WI38 (cell line): ENCODE measurements at regions not wholly inside any gene's neighbourhood (a gene's known extent, or its start where the extent isn't known, plus 50 kb on each side); places are given as distances from the start of the nearest gene placed in this dataset.

Source experiments
- H3K4me3 ChIP-seq: 2 replicates; pipeline ENCODE4 v1.5.1; 2011; ENCODE audit warnings: low read depth, mild to moderate bottlenecking, control low read depth, low read length
- CTCF ChIP-seq: IDR thresholded peaks from 2 replicates; pipeline ENCODE4 v1.5.1; 2012; ENCODE audit warnings: low read depth, mild to moderate bottlenecking, control low read depth, low read length

- no peak for TF ChIP-seq CTCF
- H3K4me3 ChIP-seq, result peak overlapping the region; percentile 2; the same call in 1 of the 2 replicates
These were observed 122.4 kb downstream of the RIN2 start for GRCh38 chr20:19880256-19881079.

- no peak overlapping the region for H3K4me3 ChIP-seq
- TF ChIP-seq CTCF, result no peak
These were observed 123.2 kb downstream of the RIN2 start for GRCh38 chr20:19881080-19881840.

GRCh38 chr20:19881990-19882389 is 123.9 kb downstream of the RIN2 start:
- H3K4me3 ChIP-seq, result no peak overlapping the region
- no peak for TF ChIP-seq CTCF

GRCh38 chr20:19882446-19882845 is 124.4 kb downstream of the RIN2 start:
- H3K4me3 ChIP-seq, result no peak overlapping the region
- no peak for TF ChIP-seq CTCF

- no peak for TF ChIP-seq CTCF
These were observed 125.4 kb downstream of the RIN2 start for GRCh38 chr20:19883501-19883900.

GRCh38 chr20:19885594-19885938 is 127.5 kb downstream of the RIN2 start:
- TF ChIP-seq CTCF, result no peak
- peak overlapping the region; percentile 78 for H3K4me3 ChIP-seq

More at GRCh38 chr20:19883501-19883900, 125.4 kb downstream of the RIN2 start:
- H3K4me3 ChIP-seq, result no peak overlapping the region
